ENCODE measurements at regions not wholly inside any gene's neighbourhood (a gene's known extent, or its start where the extent isn't known, plus 50 kb on each side); places are given as distances from the start of the nearest gene placed in this dataset.

- in situ Hi-C loops (cut with MboI; ENCODE audit: low sequenced_read_pairs) (no loop called here), intact Hi-C loops (cut with micrococcal nuclease) (no loop called here), dilution Hi-C loops (cut with HindIII; ENCODE audit: low sequenced_read_pairs, unreplicated experiment) (no loop called here)
- no peak overlapping the region for H3K23ac ChIP-seq (ENCODE audit: low read depth, low read length)
- POLR2A ChIA-PET (ENCODE audit: unreplicated experiment): no interaction called here
- no peak overlapping the region for H2AFZ ChIP-seq (replicated peaks; ENCODE audit: low read length, poor library complexity)
- no peaks in the 10 kb centered on the region for H3K27me3 ChIP-seq (ENCODE audit: control insufficient read depth, insufficient read depth, low read length)
- H3K4me3 ChIP-seq (ENCODE audit: insufficient read depth, low read depth, low read length): no peak overlapping the region
- DNase-seq (no peak), ATAC-seq (ENCODE audit: low read depth) (no peak)
- H2AK5ac ChIP-seq (ENCODE audit: low read depth, low read length): no peak overlapping the region
- H2AK9ac ChIP-seq (replicated peaks; ENCODE audit: low read depth, low read length, poor library complexity): no peak overlapping the region
- no peak overlapping the region for H2BK15ac ChIP-seq (ENCODE audit: low read depth, low read length)
- no peak overlapping the region for H3K18ac ChIP-seq (ENCODE audit: low read depth, low read length)
- H4K20me1 ChIP-seq (ENCODE audit: insufficient read depth, low read length): no peaks in the 10 kb centered on the region
- no peak overlapping the region for H3K14ac ChIP-seq (replicated peaks; ENCODE audit: low read depth, low read length)
- H2BK20ac ChIP-seq (ENCODE audit: low read depth, low read length): no peak overlapping the region
- no peak overlapping the region for H3K56ac ChIP-seq (ENCODE audit: extremely low read depth, insufficient read depth, low read length)
- H3K27ac ChIP-seq (ENCODE audit: insufficient read depth, low read length): no peak overlapping the region
- no peak overlapping the region for H3K9ac ChIP-seq (ENCODE audit: low read depth, low read length)
- H4K8ac ChIP-seq (ENCODE audit: low read depth in 2 of 2, low read length in 2 of 2): no peak overlapping the region
- no peak overlapping the region for H3K4me2 ChIP-seq (ENCODE audit: low read depth, low read length)
- H2BK120ac ChIP-seq (ENCODE audit: low read depth, low read length): no peak overlapping the region
- no peaks in the 10 kb centered on the region for H3K36me3 ChIP-seq (ENCODE audit: control insufficient read depth, insufficient read depth, low read length)
- no peak for TF ChIP-seq MXI1 (IDR thresholded peaks at IDR 0.05; ENCODE audit: borderline replicate concordance, low read depth, low read length)
- no peak for TF ChIP-seq FOS (IDR thresholded peaks at IDR 0.05; ENCODE audit: low read depth, low read length)
- no peak for TF ChIP-seq USF2 (IDR thresholded peaks at IDR 0.05; ENCODE audit: low read depth, low read length)
- no peak for TF ChIP-seq MAFK (IDR thresholded peaks at IDR 0.05; ENCODE audit: low read depth, low read length)
- no peak for TF ChIP-seq SMC3 (IDR thresholded peaks at IDR 0.05; ENCODE audit: low read depth, low read length)
- TF ChIP-seq RCOR1 (IDR thresholded peaks at IDR 0.05; ENCODE audit: insufficient replicate concordance, low read length): no peak
- TF ChIP-seq NFE2L2 (IDR thresholded peaks at IDR 0.05; ENCODE audit: low read depth, low read length): no peak
- no peak for TF ChIP-seq POLR2A (IDR thresholded peaks at IDR 0.05; ENCODE audit: low read depth, low read length)
- no peak for TF ChIP-seq BHLHE40 (IDR thresholded peaks at IDR 0.05; ENCODE audit: low read depth, low read length)
- no peak for TF ChIP-seq RAD21 (IDR thresholded peaks at IDR 0.05; ENCODE audit: low read length)
- no peak for TF ChIP-seq CHD1 (IDR thresholded peaks at IDR 0.05; ENCODE audit: low read depth, low read length)
- TF ChIP-seq CTCF (conservative IDR thresholded peaks at IDR 0.05; ENCODE audit: low read depth, low read length): no peak
- no peaks in the 10 kb centered on the region for H3K4me1 ChIP-seq (ENCODE audit: control insufficient read depth, insufficient read depth, low read length)
- H3K79me1 ChIP-seq (ENCODE audit: low read depth in 1 of 2, low read length in 2 of 2): no peaks in the 10 kb centered on the region
- no peak overlapping the region for H4K5ac ChIP-seq (ENCODE audit: low read depth, low read length)
- H2BK5ac ChIP-seq (ENCODE audit: low read depth, low read length, poor library complexity, severe bottlenecking): no peak overlapping the region
- H3K4ac ChIP-seq (ENCODE audit: low read depth, low read length): no peak overlapping the region
- WGBS, 2 experiments (ENCODE audit: extremely low coverage in 2 of 2, insufficient read length in 1 of 2): 30% methylated on average over 2 of the region's 6 CpGs; no CpG with 5 or more reads in 1 of the 2 experiments
- CTCF ChIA-PET: interaction anchor here (0.7 kb wide), 1 partner anchor 71 kb away, joined by 4 read pairs; no protein-coding TSS in a partner anchor
- no peaks in the 10 kb centered on the region; the same call in 1 of the 2 replicates for H3K9me3 ChIP-seq (ENCODE audit: control insufficient read depth, insufficient read depth, low read length)
- no peaks in the 10 kb centered on the region for H3K9me1 ChIP-seq (ENCODE audit: insufficient read depth, low read length)
- BruUV-seq (replicated peaks): no TSS peak
- no peak overlapping the region for H4K91ac ChIP-seq (ENCODE audit: insufficient read depth, low read depth, low read length)
Measured at GRCh38 chr3:8113626-8114025, 388.0 kb upstream of the LMCD1 start.

Measured in IMR-90 (cell line).